ENCODE measurements at regions not wholly inside any gene's neighbourhood (a gene's known extent, or its start where the extent isn't known, plus 50 kb on each side); places are given as distances from the start of the nearest gene placed in this dataset.

DNA sequence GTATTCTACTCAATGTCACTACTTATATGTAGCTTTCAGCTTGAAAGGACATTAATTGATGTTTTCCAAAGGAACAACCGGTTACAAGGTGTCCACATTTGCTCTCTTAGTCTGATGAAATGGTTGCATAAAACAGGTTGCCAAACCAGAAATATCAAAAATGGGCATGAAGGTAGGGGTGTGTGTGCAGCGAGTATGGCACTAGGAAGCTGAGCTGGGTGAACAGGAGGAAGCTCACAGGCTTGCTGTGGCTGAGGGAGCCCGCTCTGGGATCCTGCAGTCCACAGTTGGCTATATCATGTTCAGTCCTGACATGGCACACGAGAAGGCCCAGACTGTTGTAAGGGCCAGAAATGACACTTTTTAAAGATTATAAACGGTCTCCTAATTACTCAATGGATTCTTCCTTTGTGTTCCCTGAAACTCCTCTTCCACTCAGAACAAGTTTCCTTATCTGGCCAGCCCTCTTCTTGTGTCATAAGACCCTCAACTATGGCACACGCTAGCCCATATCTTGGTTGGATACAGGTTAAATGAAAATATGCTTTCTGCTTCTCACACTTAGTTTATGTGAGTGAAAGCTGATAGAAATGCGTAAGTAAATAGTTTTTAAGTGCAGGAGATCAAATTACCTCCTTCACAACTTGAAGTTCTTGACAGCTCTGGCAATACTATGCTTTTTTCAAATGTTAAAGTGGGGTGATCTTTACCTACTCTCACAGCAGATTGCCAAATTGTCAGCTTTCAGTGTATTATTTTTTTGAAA lies 201.5 kb downstream of the LMO4 start:
- H3K4me2 ChIP-seq: no peak overlapping the region
- H3K9me3 ChIP-seq (replicated peaks in 1 of 11): peaks cover 0 to 8% (median 5%) of the 10 kb centered on the region in 11 experiments; a peak in 7 of 22 replicates
- TF ChIP-seq Cebpa-rat (IDR thresholded peaks at IDR 0.05): no peak
- H4K20me1 ChIP-seq: no peaks in the 10 kb centered on the region
- H3K27me3 ChIP-seq: no peaks in the 10 kb centered on the region
- no peaks in the 10 kb centered on the region for H3K4me1 ChIP-seq
- no peak overlapping the region for H3K9ac ChIP-seq
- no peak overlapping the region for H3K27ac ChIP-seq
- H3K4me3 ChIP-seq: no peak overlapping the region
- H3K36me3 ChIP-seq: no peaks in the 10 kb centered on the region

DNA sequence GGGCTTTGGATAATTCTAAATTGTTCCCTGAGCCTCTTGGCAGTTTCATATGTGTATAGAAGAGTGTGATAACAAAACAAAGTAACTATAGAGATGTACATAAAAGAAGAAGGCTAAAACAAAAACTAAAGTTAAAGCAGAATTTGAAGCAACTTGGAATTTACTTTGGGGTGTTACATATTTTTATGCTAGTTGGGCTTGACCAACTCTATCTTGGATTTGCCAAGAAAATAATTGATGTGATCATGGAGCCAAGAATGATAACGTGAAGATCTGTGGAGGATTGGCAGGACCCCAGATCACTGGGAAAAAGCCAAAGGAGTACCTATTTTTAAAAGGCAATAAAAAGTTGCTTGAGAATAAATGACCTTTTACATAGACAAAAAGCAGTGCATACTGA lies 206.9 kb downstream of the LMO4 start:
- Histone ChIP-seq H3K9me3 (replicated peaks in 1 of 11) (no peaks in the 10 kb centered on the region), H3K36me3 (no peaks in the 10 kb centered on the region), H3K9ac (no peak overlapping the region), H3K27me3 (no peaks in the 10 kb centered on the region), H3K4me3 (no peak overlapping the region), H4K20me1 (no peaks in the 10 kb centered on the region), H3K4me2 (no peak overlapping the region), H3K4me1 (no peaks in the 10 kb centered on the region), H3K27ac (no peak overlapping the region)
- TF ChIP-seq Cebpa-rat (IDR thresholded peaks at IDR 0.05): no peak

DNA sequence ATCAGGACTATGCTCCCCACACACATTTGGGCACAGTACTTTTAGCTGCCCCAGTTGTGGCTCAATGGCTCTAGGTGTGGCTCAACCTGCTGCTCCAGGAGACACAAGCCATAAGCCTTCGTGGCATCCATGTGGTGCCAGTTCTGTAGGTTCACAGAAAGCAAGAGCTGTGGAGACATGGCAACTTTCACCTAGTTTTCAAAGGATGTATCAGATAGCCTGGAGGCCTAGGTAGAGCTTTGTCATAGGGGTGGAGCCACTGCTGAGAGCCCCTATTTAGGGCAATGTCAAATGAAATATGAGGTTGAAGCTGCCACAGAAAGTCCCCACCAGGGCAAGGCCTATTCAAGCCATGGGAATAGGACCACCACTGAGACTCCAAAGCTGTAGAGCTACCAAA lies 210.5 kb downstream of the LMO4 start:
- Histone ChIP-seq H3K27me3 (no peaks in the 10 kb centered on the region), H3K27ac (no peak overlapping the region), H3K36me3 (no peaks in the 10 kb centered on the region), H4K20me1 (no peaks in the 10 kb centered on the region), H3K9ac (no peak overlapping the region), H3K9me3 (replicated peaks in 1 of 11) (peaks cover 7 to 21% (median 12%) of the 10 kb centered on the region in 11 experiments; a peak in 20 of 22 replicates), H3K4me1 (no peaks in the 10 kb centered on the region), H3K4me2 (no peak overlapping the region), H3K4me3 (no peak overlapping the region)
- no peak for TF ChIP-seq Cebpa-rat (IDR thresholded peaks at IDR 0.05)

DNA sequence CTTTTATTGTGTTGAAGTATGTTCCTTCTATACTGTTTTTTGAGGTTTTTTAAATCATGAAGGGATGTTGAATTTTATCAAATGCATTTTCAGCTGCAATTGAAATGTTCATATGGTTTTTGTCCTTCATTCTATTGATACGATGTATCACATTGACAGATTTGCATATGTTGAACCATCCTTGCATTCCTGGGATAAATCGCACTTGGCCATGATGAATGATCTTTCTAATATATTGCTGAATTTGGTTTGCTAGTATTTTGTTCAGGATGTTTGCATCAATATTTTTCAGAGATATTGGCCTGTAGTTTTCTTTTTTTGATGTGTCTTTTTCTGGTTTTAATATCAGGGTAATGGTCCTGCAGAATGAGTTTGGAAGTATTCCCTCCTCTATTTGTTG lies 214.0 kb downstream of the LMO4 start:
- Histone ChIP-seq H3K36me3 (no peaks in the 10 kb centered on the region), H3K4me1 (no peaks in the 10 kb centered on the region), H3K27me3 (no peaks in the 10 kb centered on the region), H4K20me1 (no peaks in the 10 kb centered on the region), H3K4me2 (no peak overlapping the region), H3K9ac (no peak overlapping the region), H3K27ac (no peak overlapping the region), H3K4me3 (no peak overlapping the region), H3K9me3 (replicated peaks in 1 of 11) (peaks cover 10 to 34% (median 20%) of the 10 kb centered on the region in 11 experiments; a peak in 21 of 22 replicates)
- TF ChIP-seq Cebpa-rat (IDR thresholded peaks at IDR 0.05): no peak

DNA sequence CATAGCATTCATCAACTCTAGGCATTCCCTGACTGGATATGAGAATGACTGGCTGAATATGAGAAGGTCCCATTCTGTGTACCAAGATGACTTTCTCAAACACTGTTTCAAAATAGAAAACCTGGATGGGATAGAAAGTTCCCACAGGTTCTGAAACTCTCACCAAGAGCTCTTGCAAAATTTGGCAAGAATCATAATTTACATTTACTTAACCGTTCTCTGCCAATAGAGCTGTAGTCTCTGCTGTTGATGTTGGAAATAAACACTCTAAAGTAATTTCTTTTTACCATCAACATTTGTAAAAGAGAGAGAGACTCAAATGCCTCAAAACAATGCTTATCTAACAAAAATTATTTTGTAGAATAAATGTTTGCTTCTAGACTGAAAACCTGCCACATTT lies 221.1 kb downstream of the LMO4 start:
- Histone ChIP-seq H3K9ac (no peak overlapping the region), H4K20me1 (no peaks in the 10 kb centered on the region), H3K27me3 (no peaks in the 10 kb centered on the region), H3K4me2 (no peak overlapping the region), H3K36me3 (no peaks in the 10 kb centered on the region), H3K4me1 (no peaks in the 10 kb centered on the region), H3K27ac (no peak overlapping the region), H3K9me3 (replicated peaks in 1 of 11) (peaks cover 0 to 15% (median 6%) of the 10 kb centered on the region in 11 experiments; a peak in 8 of 22 replicates), H3K4me3 (no peak overlapping the region)
- no peak for TF ChIP-seq Cebpa-rat (IDR thresholded peaks at IDR 0.05)

DNA sequence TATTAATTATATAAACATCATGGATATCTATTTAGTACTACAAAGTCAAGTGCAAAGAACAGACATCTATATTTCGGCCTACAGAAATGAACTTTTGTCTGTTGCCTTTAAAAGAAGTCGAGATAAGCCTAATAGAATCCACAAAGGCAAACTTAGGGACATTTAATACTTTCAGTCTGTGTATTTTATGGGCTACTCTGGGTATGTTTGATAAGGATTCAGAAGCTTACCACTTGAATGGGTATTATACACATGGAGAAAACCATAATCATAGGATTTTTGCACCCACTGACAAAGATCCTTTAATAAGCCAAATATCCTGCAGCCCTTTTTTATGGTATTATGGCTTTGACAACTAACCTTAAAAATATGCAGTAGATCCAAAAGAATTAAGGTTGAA lies 224.8 kb downstream of the LMO4 start:
- Histone ChIP-seq H3K4me2 (no peak overlapping the region), H3K9me3 (replicated peaks in 1 of 11) (no peaks in the 10 kb centered on the region), H3K4me1 (no peaks in the 10 kb centered on the region), H4K20me1 (no peaks in the 10 kb centered on the region), H3K27me3 (no peaks in the 10 kb centered on the region), H3K27ac (no peak overlapping the region), H3K4me3 (no peak overlapping the region), H3K36me3 (no peaks in the 10 kb centered on the region), H3K9ac (no peak overlapping the region)
- TF ChIP-seq Cebpa-rat (IDR thresholded peaks at IDR 0.05): no peak

DNA sequence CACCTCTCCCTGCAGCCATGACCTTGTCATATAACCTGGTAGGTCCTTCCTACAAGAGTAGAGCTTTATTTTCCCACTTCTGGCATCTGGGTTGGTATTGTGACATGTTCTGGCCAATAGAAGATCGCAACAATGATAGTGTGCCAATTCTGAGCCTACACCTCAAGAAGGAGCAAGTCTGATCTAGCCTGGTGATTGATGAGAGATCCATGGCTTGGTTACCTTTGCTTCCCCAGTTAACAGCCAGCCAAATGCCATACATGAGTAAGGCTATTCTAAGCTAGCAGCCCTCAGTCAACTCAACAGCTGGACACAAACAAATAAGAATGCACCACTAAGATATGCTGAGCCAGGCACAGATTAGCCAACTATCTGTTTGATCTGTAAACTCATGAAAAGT lies 226.7 kb downstream of the LMO4 start:
- H3K36me3 ChIP-seq: no peaks in the 10 kb centered on the region
- no peak for TF ChIP-seq Cebpa-rat (IDR thresholded peaks at IDR 0.05)
- no peaks in the 10 kb centered on the region for H3K9me3 ChIP-seq (replicated peaks in 1 of 11)
- H4K20me1 ChIP-seq: no peaks in the 10 kb centered on the region
- no peak overlapping the region for H3K9ac ChIP-seq
- H3K4me1 ChIP-seq: no peaks in the 10 kb centered on the region
- H3K27me3 ChIP-seq: no peaks in the 10 kb centered on the region
- H3K4me2 ChIP-seq: no peak overlapping the region
- H3K4me3 ChIP-seq: no peak overlapping the region
- no peak overlapping the region for H3K27ac ChIP-seq

DNA sequence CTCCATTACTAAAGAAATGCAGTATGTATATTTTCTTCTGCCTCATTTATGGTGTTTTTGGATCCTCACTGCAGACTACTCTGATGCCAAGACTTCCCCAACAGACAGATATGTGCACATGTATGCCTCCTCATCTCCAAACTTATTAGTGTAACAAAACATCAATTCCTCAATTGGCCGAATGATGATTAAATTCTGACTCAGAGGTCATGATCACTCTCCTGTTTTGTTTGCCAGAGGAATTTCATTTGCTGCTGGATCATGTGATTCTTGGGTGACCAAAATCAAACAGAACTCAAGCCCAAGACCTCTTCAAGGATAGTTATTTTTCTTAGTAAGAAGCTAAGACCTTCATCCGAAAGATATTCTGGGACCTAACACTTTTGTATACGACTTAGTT lies 227.6 kb downstream of the LMO4 start:
- no peaks in the 10 kb centered on the region for H4K20me1 ChIP-seq
- no peaks in the 10 kb centered on the region for H3K9me3 ChIP-seq (replicated peaks in 1 of 11)
- no peaks in the 10 kb centered on the region for H3K27me3 ChIP-seq
- H3K4me1 ChIP-seq: no peaks in the 10 kb centered on the region
- H3K9ac ChIP-seq: no peak overlapping the region
- no peak for TF ChIP-seq Cebpa-rat (IDR thresholded peaks at IDR 0.05)
- no peaks in the 10 kb centered on the region for H3K36me3 ChIP-seq
- H3K27ac ChIP-seq: no peak overlapping the region
- no peak overlapping the region for H3K4me2 ChIP-seq
- H3K4me3 ChIP-seq: no peak overlapping the region

DNA sequence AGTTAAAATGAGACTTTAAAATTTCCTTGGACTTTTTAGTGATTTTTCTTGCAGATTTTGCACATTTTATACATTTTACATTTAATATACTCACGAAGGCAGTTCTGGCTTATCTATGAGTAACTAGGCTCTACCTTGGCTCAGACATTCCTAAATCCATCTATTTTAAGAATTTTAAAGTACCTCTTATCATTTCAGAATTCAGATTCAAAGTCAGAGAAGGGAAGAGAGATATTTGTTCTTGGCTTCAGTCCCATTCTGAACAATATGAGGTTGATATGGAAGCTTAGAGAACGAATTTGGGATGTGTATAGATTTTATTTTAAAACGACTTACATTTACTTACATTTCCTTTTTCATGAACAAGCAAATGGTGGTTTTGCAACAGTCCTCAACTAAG lies 230.2 kb downstream of the LMO4 start:
- TF ChIP-seq Cebpa-rat (IDR thresholded peaks at IDR 0.05): no peak
- Histone ChIP-seq H3K27ac (no peak overlapping the region), H3K9ac (no peak overlapping the region), H3K36me3 (no peaks in the 10 kb centered on the region), H3K4me3 (no peak overlapping the region), H4K20me1 (no peaks in the 10 kb centered on the region), H3K9me3 (replicated peaks in 1 of 11) (no peaks in the 10 kb centered on the region), H3K4me1 (no peaks in the 10 kb centered on the region), H3K4me2 (no peak overlapping the region), H3K27me3 (no peaks in the 10 kb centered on the region)

DNA sequence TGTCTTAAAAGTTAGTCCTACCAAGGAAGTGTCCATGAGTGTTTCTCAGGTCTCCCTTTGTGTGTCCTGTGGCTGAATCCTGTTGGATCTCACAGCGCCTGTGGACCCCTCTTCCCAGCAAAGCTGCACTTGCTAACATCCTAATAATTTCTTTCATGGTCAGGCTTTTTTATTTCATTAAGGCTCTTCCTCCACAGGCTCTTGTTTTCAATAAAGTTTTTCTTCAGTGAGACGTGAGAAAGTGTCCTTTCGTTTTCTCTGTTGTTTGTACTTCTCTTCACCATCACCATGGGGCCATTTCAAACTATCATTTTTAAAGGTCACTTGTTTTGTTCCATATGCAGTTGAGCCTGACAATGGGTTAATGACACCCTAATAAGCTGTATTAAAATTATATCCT lies 231.5 kb downstream of the LMO4 start:
- Histone ChIP-seq H3K27ac (no peak overlapping the region), H3K4me1 (no peaks in the 10 kb centered on the region), H3K36me3 (no peaks in the 10 kb centered on the region), H3K27me3 (no peaks in the 10 kb centered on the region), H3K4me3 (no peak overlapping the region), H3K4me2 (no peak overlapping the region), H3K9ac (no peak overlapping the region), H4K20me1 (no peaks in the 10 kb centered on the region), H3K9me3 (replicated peaks in 1 of 11) (no peaks in the 10 kb centered on the region)
- TF ChIP-seq Cebpa-rat (IDR thresholded peaks at IDR 0.05): no peak

Data from BLaER1 treated with 17β-estradiol and CSF1 and Interleukin-3, amounts not matched to agents 10 nM and 100 nM (cell line).